ENCODE measurements at regions not wholly inside any gene's neighbourhood (a gene's known extent, or its start where the extent isn't known, plus 50 kb on each side); places are given as distances from the start of the nearest gene placed in this dataset.

DNA sequence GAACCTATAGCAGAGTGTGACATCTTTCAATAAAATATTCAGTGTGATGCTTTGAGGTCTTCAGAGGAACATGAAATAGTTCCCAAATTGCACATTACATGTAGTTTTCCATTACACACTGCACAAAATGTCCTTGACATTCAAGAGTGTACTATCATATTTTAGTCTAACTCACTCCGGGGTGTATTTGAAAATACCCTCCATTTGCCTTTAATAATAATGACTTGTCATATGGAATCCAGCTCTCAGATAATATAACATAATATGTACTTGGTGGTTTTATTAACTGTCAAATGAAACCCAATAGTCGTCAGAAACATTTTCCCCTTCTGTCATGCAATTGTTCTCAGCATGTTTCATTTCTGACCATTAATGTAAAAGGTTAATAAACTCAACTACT is 176.7 kb upstream of the CDH19 start:
- H3K4me3 Mint-ChIP-seq: no peak overlapping the region
- no peaks in the 10 kb centered on the region for H3K4me1 Mint-ChIP-seq (ENCODE audit: low read depth)
- H3K9me3 Mint-ChIP-seq: peaks cover 10% of the 10 kb centered on the region
- no peak for DNase-seq
- no peak for ATAC-seq
- no peaks in the 10 kb centered on the region for H3K27me3 Mint-ChIP-seq (ENCODE audit: low read depth)
- H3K36me3 Mint-ChIP-seq (ENCODE audit: insufficient read depth): no peaks in the 10 kb centered on the region

DNA sequence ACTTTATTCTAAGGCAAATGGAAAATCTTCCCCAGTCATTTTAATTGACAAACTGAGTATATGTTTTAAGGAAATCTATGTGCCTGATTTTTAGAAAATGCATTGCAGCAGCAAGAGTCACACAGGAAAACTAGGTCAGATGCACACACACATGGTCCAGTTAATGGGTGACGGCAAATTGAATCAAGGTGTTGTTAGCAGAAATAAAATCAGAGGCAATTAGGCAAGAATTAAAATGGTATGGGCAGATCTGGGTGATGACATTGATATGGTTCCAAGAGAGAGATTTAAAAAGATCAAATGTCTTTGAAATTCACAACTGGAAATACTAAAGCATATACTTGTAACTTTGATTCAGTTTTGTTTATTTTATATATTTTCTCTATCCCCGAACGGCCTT is 174.2 kb upstream of the CDH19 start:
- Mint-ChIP-seq H3K4me1 (ENCODE audit: low read depth) (no peaks in the 10 kb centered on the region), H3K4me3 (no peak overlapping the region), H3K36me3 (ENCODE audit: insufficient read depth) (no peaks in the 10 kb centered on the region), H3K27me3 (ENCODE audit: low read depth) (no peaks in the 10 kb centered on the region), H3K9me3 (peaks cover 10% of the 10 kb centered on the region)
- no peak for DNase-seq
- ATAC-seq: no peak

DNA sequence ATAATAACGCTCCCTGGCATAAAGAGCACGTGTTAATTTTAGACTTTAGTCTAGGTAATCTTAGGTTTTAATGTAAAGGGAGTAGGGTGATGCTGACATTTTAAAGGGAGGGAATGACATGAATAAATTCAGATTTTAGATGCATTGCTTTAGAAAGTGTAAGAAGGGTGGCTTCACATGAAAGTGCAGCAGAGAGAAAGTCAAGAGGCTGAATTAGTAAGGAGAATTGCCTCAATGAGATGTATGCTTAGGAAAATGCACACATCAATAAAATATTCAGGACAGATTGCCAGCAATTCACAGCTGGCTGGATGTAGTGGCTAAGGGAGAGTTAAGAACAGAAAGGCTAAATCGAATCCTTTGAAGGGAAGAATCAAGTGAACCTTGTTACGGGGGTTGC is 165.5 kb upstream of the CDH19 start:
- H3K36me3 Mint-ChIP-seq (ENCODE audit: insufficient read depth): no peaks in the 10 kb centered on the region
- no peak for DNase-seq
- H3K9me3 Mint-ChIP-seq: peaks cover 5% of the 10 kb centered on the region
- no peak overlapping the region for H3K4me3 Mint-ChIP-seq
- no peak for ATAC-seq
- no peaks in the 10 kb centered on the region for H3K27me3 Mint-ChIP-seq (ENCODE audit: low read depth)
- no peaks in the 10 kb centered on the region for H3K4me1 Mint-ChIP-seq (ENCODE audit: low read depth)

DNA sequence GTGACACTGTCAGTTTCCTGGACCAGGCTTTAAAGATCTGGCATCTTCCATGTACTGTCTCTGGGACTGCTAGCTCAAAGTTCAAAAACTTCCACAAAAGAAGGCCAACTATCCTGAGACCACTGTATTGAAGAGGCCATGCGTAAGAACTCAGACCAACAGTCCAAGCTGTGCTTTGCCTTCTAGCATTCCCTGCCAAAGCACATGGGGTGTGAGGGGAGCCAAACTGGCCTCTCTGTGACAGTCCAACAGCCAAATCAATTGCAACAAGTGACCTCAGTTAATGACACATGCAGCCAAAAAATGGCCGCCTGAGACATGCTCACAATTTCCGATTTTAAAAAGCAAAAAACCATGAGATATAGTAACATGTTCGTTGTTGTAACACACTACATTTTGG is 160.3 kb upstream of the CDH19 start:
- Mint-ChIP-seq H3K36me3 (ENCODE audit: insufficient read depth) (no peaks in the 10 kb centered on the region), H3K27me3 (ENCODE audit: low read depth) (no peaks in the 10 kb centered on the region), H3K4me3 (no peak overlapping the region), H3K9me3 (peaks cover 3% of the 10 kb centered on the region), H3K4me1 (ENCODE audit: low read depth) (no peaks in the 10 kb centered on the region)
- ATAC-seq (no peak), DNase-seq (no peak)

DNA sequence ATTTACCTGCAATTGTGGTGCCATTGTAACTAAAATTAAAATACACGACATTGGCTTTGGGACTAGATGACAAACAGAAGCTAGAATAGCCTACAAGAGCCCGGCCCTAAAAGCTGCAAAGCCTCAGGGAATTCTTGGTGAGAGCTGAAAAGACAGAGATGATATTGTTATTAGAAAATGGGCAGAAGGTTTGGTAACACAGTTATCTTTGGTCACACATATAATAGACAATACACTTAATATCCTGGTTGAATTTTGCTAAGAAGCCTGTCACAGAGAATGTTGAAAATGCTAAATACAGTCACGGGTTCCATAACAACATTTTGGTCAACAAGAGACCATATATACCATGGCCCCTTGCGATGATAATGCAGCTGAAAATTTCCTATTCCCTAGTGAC is 157.3 kb upstream of the CDH19 start:
- H3K36me3 Mint-ChIP-seq (ENCODE audit: insufficient read depth): no peaks in the 10 kb centered on the region
- DNase-seq (no peak), ATAC-seq (no peak)
- no peaks in the 10 kb centered on the region for H3K4me1 Mint-ChIP-seq (ENCODE audit: low read depth)
- H3K9me3 Mint-ChIP-seq: no peaks in the 10 kb centered on the region
- no peak overlapping the region for H3K4me3 Mint-ChIP-seq
- no peaks in the 10 kb centered on the region for H3K27me3 Mint-ChIP-seq (ENCODE audit: low read depth)

DNA sequence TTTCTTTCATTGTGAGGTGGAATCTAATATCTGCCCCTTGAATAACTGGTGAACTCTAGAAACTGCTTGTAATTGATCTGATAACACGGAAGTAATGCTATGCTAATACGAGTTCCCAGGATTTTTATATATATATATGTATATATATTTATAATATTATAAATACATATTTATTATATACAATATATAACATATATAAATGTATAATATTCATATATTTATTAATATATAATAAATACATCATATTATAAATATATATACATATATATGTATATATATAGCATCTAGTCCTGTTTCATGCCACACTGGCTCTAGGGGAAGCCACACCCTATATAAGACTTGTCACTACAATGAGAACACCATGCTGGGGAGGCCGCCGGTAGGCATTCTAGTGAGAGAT is 156.7 kb upstream of the CDH19 start:
- Mint-ChIP-seq H3K36me3 (ENCODE audit: insufficient read depth) (no peaks in the 10 kb centered on the region), H3K9me3 (no peaks in the 10 kb centered on the region), H3K27me3 (ENCODE audit: low read depth) (no peaks in the 10 kb centered on the region), H3K4me1 (ENCODE audit: low read depth) (no peaks in the 10 kb centered on the region), H3K4me3 (no peak overlapping the region)
- ATAC-seq: no peak
- DNase-seq: no peak

DNA sequence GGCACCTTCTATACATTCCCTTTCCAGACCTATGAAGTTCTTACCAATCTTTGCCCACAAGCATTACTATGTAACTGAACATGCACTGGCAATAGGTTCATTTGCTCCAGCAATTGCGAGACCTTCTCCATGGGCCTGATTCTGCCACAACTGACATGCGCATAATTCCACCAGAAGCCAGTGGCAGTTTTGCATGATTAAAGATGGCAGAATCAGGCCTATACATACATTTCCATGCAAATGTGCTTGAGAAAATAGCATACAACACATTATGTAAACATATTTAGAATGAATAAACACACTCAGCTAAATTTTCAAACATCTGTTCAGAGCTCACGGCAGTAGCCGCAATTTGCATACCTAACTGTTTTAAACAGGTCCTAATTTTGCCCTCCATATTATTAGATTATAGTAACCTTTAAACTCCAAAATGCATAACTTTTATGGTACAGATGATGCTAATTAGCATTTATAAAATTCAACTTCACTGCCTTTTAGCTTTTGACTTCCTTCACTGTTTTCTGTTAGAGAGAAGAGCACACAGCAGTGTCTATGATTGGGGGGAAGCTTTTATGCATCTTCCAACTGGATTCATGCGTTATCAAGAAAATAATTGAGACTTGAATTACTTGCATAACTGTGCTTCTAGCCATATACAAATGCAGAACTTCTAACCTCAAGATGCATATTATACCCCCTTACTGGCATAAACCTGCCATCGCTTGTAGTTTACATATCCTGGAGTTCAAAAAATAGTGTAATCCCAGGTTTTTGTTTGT is 155.3 kb upstream of the CDH19 start:
- no peaks in the 10 kb centered on the region for H3K27me3 Mint-ChIP-seq (ENCODE audit: low read depth)
- ATAC-seq (no peak), DNase-seq (no peak)
- no peaks in the 10 kb centered on the region for H3K9me3 Mint-ChIP-seq
- H3K36me3 Mint-ChIP-seq (ENCODE audit: insufficient read depth): no peaks in the 10 kb centered on the region
- H3K4me1 Mint-ChIP-seq (ENCODE audit: low read depth): no peaks in the 10 kb centered on the region
- no peak overlapping the region for H3K4me3 Mint-ChIP-seq

DNA sequence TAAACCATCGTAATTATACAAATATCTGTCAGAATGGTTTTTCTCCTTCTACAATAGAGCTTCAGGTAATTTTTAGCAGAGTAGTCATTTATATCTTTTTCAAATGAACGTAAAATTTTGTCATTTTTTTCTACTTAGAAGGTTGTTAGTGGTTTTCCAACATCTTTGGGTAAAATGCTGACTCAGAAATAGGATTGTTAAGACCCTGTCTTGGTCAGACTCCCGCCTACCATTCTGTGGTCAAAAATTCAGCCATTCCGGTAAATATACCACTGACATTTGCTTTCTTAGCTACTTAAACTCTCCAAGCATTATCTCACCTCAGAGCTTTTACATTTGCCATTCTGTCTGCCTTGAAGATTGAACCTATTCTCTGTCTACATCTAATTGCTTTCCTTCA is 154.1 kb upstream of the CDH19 start:
- peaks cover 4% of the 10 kb centered on the region for H3K9me3 Mint-ChIP-seq
- DNase-seq (no peak), ATAC-seq (no peak)

DNA sequence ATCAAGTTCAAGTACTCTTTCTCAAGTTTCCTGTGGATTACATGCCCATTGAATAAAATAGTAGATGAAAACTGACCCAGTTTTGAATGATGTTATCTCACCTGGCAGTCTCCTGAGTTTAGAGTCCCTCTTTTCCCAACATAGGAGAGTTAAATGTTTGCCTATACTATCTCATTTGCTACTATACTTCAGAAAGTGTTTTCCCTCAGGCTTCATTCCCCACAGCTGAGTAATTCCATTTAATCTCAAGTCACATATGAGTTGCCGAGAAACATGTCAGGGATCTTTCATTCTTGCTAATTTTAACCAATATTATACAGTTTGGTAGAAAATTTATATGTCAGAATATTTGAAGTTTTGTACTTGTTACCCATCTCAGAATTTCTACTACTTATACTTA is 150.4 kb upstream of the CDH19 start:
- Mint-ChIP-seq H3K4me3 (no peak overlapping the region), H3K4me1 (ENCODE audit: low read depth) (no peaks in the 10 kb centered on the region), H3K27me3 (ENCODE audit: low read depth) (no peaks in the 10 kb centered on the region), H3K36me3 (ENCODE audit: insufficient read depth) (no peaks in the 10 kb centered on the region), H3K9me3 (peaks cover 7% of the 10 kb centered on the region)
- DNase-seq (no peak), ATAC-seq (no peak)

More for the DNA sequence above, 154.1 kb upstream of the CDH19 start:
- Mint-ChIP-seq H3K27me3 (ENCODE audit: low read depth) (no peaks in the 10 kb centered on the region), H3K36me3 (ENCODE audit: insufficient read depth) (no peaks in the 10 kb centered on the region), H3K4me1 (ENCODE audit: low read depth) (no peaks in the 10 kb centered on the region), H3K4me3 (no peak overlapping the region)

DNA sequence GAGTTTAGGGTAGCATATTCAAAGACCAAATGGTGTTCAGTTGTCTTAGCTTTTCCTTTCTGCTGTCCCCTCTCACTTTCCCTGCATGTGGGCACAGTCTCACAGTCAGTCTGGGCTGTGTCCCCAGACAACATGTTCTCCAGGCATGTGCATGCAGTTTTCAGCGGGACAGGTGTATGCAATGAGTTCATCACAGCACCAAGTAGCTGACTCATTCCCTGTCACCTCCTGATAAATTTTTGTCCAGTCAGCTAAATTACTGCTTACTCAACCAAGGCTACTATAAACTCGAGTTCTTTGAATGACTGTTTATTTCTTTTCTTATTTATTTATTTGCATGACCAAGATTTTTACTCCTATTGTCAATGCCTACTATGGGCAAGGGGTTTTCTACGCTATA is 148.8 kb upstream of the CDH19 start:
- Mint-ChIP-seq H3K27me3 (ENCODE audit: low read depth) (no peaks in the 10 kb centered on the region), H3K9me3 (peaks cover 7% of the 10 kb centered on the region), H3K36me3 (ENCODE audit: insufficient read depth) (no peaks in the 10 kb centered on the region), H3K4me3 (no peak overlapping the region), H3K4me1 (ENCODE audit: low read depth) (no peaks in the 10 kb centered on the region)
- DNase-seq (no peak), ATAC-seq (no peak)

DNA sequence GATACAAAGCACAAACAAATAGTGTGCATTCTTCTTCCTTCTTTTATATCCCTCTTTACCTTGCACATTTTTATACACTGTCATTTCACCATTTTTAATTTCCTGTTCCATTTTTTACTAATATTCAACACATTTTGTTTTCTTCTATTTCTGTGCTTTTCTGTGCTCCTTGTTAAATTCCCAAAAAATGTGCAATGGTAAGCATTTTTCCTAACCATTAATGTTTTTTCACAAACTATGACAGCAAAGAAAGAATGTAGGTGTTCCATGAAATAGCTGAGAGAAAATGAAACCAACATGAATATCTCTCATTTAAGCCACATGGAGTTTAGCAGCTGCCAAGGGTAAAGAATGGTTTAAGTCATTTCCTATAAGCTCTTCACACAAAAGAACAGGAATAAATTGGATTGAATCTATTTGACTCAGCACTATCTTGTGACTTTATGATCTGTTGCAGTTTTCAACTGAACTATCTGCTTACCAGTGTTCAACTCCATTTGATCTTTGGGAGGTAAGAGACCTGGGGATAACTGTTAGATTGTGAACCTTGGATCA is 145.7 kb upstream of the CDH19 start:
- H3K27me3 Mint-ChIP-seq (ENCODE audit: low read depth): no peaks in the 10 kb centered on the region
- no peaks in the 10 kb centered on the region for H3K36me3 Mint-ChIP-seq (ENCODE audit: insufficient read depth)
- DNase-seq (no peak), ATAC-seq (no peak)
- peaks cover 7% of the 10 kb centered on the region for H3K9me3 Mint-ChIP-seq
- no peak overlapping the region for H3K4me3 Mint-ChIP-seq
- no peaks in the 10 kb centered on the region for H3K4me1 Mint-ChIP-seq (ENCODE audit: low read depth)

DNA sequence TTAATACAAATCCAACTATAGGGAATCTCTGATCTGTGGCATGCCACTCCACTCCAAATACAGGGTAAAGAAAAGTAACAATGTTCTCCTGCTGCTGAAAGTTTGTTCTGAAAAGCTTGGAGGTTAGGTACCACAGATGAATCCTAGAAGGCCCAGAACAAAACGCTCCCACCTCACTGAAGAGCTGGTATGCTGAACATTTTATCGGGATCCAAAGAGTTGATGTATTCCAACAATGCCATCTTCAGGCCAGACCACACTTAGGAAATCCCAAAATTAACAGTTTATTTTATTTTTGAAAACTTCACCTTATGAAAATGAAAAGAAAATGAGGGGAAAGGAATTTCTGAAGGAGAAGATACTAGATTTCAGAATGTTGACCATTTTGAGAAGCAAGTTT is 145.1 kb upstream of the CDH19 start:
- H3K4me1 Mint-ChIP-seq (ENCODE audit: low read depth): no peaks in the 10 kb centered on the region
- H3K9me3 Mint-ChIP-seq: peaks cover 7% of the 10 kb centered on the region
- H3K4me3 Mint-ChIP-seq: no peak overlapping the region
- no peaks in the 10 kb centered on the region for H3K27me3 Mint-ChIP-seq (ENCODE audit: low read depth)
- DNase-seq: no peak
- ATAC-seq: no peak
- no peaks in the 10 kb centered on the region for H3K36me3 Mint-ChIP-seq (ENCODE audit: insufficient read depth)

DNA sequence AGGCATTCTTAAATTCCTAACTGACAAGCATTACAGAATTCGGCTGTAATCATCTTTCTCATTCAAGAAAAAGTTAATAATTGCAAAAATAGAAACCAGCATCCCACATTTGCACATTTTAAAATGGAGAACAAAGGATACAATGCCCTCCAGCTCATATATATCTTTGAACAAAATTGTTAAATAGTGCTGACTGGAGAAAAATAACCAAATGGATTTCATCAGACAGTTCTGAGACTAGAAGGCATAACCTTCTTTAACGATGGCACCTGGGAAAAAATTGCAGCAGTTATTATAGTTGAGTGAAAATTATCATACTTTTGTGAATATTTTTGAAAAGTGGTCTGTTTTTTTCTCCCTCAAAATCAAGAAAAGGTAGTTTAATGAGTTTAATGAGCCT is 138.9 kb upstream of the CDH19 start:
- H3K36me3 Mint-ChIP-seq (ENCODE audit: insufficient read depth): no peaks in the 10 kb centered on the region
- H3K9me3 Mint-ChIP-seq: peaks cover 10% of the 10 kb centered on the region
- H3K4me1 Mint-ChIP-seq (ENCODE audit: low read depth): no peaks in the 10 kb centered on the region
- H3K4me3 Mint-ChIP-seq: no peak overlapping the region
- DNase-seq: no peak
- no peak for ATAC-seq
- no peaks in the 10 kb centered on the region for H3K27me3 Mint-ChIP-seq (ENCODE audit: low read depth)

DNA sequence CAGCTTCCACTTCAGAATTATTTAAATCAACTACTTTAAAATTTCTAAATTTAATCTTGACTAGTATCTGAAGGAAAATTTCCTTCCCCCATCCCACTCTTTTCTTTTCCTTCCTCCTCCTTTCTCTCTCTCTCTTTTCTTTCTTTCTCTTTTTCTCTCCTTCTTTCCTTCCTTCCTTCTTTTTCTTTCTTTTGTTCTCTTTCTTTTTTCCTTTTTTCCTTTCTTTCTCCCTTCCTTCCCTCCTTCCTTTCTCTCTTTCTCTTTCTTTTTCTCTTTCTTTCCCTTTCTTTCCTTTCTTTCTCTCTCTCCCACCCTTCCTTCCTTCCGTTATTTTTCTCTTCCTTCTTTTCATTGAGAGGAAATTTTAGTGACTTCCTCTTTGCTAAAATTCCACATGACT is 132.0 kb upstream of the CDH19 start:
- no peak for ATAC-seq
- Mint-ChIP-seq H3K27me3 (ENCODE audit: low read depth) (no peaks in the 10 kb centered on the region), H3K4me1 (ENCODE audit: low read depth) (no peaks in the 10 kb centered on the region), H3K36me3 (ENCODE audit: insufficient read depth) (no peaks in the 10 kb centered on the region), H3K4me3 (no peak overlapping the region), H3K9me3 (peaks cover 10% of the 10 kb centered on the region)
- DNase-seq: no peak

DNA sequence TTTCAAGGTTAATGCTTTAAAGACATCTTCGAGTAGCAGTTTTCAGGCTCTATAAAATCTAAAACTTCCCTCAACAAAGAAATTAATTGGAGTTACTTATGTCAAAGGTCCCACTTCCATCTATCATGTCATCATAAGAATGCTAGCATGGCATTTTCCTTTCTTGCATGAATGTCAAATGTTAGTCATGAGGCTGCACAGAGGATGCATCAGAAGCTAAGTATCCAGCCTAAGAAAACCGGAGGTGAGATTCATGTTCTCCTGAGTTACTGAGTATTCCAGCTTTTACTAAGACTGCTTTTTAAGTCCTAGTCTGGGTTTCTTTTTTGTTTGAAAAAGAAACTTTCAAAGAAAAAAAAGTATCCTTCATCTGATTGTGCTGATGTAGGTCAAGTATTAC is 130.6 kb upstream of the CDH19 start:
- Mint-ChIP-seq H3K36me3 (ENCODE audit: insufficient read depth) (no peaks in the 10 kb centered on the region), H3K4me1 (ENCODE audit: low read depth) (no peaks in the 10 kb centered on the region), H3K27me3 (ENCODE audit: low read depth) (no peaks in the 10 kb centered on the region), H3K4me3 (no peak overlapping the region), H3K9me3 (peaks cover 6% of the 10 kb centered on the region)
- ATAC-seq (no peak), DNase-seq (no peak)
